ENCODE measurements at regions not wholly inside any gene's neighbourhood (a gene's known extent, or its start where the extent isn't known, plus 50 kb on each side); places are given as distances from the start of the nearest gene placed in this dataset.

GRCh38 chr1:5244631-5245285, 590.3 kb downstream of the AJAP1 start:
- TF ChIP-seq CTCF (conservative IDR thresholded peaks at IDR 0.05 in 1 of 2, IDR thresholded peaks at IDR 0.05 in 1 of 2; ENCODE audit: low read depth in 1 of 2, low read length in 2 of 2) = no peak
- no peak for TF ChIP-seq EZH2 (IDR thresholded peaks at IDR 0.05; ENCODE audit: low read length, missing control alignments)

Measured in fibroblast of lung (primary cell).